GM06990 (cell line): ENCODE measurements at regions not wholly inside any gene's neighbourhood (a gene's known extent, or its start where the extent isn't known, plus 50 kb on each side); places are given as distances from the start of the nearest gene placed in this dataset.

Experiments
- DNase-seq: peaks from one replicate; pipeline ENCODE4 v3.0.0-alpha.2; 2011; ENCODE audit not compliant: insufficient read length; ENCODE audit errors: extremely low read depth
- H3K27me3 ChIP-seq: replicated peaks from 2 replicates; pipeline ENCODE4 v1.6.0; 2011; ENCODE audit warnings: low read length; ENCODE audit not compliant: control insufficient read depth, insufficient read depth
- H3K36me3 ChIP-seq: 2 replicates; pipeline ENCODE4 v1.5.1; 2011; ENCODE audit warnings: low read length; ENCODE audit not compliant: control insufficient read depth, insufficient read depth
- H3K4me3 ChIP-seq: replicated peaks from 2 replicates; pipeline ENCODE4 v1.5.1; 2011; ENCODE audit warnings: low read depth, mild to moderate bottlenecking, control low read depth, low read length
- TF ChIP-seq, protein P1 (sequence below): IDR thresholded peaks from 2 replicates; pipeline ENCODE4 v1.5.1; 2011; ENCODE audit warnings: low read length, control low read depth, mild to moderate bottlenecking, inconsistent platforms; ENCODE audit not compliant: insufficient read depth, poor library complexity, severe bottlenecking

GRCh38 chr14:65255583-65256461, 153.5 kb upstream of the MAX start:
- Histone ChIP-seq H3K27me3 (no peaks in the 10 kb centered on the region), H3K36me3 (no peaks in the 10 kb centered on the region), H3K4me3 (no peak overlapping the region)
- no peak for DNase-seq
- TF ChIP-seq, protein P1, sequence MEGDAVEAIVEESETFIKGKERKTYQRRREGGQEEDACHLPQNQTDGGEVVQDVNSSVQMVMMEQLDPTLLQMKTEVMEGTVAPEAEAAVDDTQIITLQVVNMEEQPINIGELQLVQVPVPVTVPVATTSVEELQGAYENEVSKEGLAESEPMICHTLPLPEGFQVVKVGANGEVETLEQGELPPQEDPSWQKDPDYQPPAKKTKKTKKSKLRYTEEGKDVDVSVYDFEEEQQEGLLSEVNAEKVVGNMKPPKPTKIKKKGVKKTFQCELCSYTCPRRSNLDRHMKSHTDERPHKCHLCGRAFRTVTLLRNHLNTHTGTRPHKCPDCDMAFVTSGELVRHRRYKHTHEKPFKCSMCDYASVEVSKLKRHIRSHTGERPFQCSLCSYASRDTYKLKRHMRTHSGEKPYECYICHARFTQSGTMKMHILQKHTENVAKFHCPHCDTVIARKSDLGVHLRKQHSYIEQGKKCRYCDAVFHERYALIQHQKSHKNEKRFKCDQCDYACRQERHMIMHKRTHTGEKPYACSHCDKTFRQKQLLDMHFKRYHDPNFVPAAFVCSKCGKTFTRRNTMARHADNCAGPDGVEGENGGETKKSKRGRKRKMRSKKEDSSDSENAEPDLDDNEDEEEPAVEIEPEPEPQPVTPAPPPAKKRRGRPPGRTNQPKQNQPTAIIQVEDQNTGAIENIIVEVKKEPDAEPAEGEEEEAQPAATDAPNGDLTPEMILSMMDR = peak; percentile 12

DNA sequence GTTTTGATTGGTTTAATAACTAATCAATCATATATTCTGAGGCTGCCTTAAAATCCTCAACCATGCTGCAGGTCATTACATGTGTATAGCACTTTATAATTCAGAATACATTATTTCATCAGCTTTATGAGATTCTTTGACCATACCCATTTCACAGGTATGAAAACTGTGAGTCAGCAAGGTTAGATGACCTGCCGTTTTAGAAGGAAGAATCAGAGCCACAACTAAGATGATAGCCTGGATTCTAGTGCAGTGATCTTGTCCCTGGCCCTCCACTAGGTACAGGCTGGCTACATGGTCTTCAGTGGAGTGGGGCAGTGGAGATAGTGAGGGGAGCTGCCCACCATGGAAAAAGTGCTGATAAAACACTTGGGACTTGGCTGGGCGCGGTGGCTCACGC, 154.4 kb upstream of the MAX start:
- Histone ChIP-seq H3K36me3 (no peaks in the 10 kb centered on the region), H3K27me3 (no peaks in the 10 kb centered on the region), H3K4me3 (no peak overlapping the region)
- DNase-seq = no peak
- TF ChIP-seq, protein P1 = no peak

DNA sequence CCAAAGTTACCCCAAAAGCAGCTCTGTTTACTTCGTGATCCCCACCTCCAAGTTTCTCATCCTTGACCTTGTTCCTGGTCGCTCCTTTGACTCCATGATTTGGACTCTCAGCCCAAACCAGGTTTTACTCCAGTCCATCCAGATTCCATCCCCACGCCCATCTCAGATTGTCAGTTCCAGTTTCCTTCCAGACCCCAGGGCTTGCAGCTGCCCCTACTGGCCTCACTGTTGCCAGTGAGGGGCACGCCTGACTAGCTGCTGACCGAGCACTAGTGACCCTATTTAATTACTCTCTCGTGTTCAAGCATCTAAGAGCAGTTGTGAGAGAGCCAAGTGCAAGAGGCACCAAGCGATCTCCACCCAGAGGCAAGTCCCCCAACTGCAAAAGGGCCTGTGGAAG, 155.1 kb upstream of the FUT8 start:
- no peaks in the 10 kb centered on the region for H3K36me3 ChIP-seq
- TF ChIP-seq, protein P1 = no peak
- H3K4me3 ChIP-seq = no peak overlapping the region
- no peaks in the 10 kb centered on the region for H3K27me3 ChIP-seq
- DNase-seq = no peak

GRCh38 chr14:65258391-65258790, 154.1 kb upstream of the FUT8 start:
- TF ChIP-seq, protein P1 = no peak
- Histone ChIP-seq H3K27me3 (no peaks in the 10 kb centered on the region), H3K36me3 (no peaks in the 10 kb centered on the region), H3K4me3 (no peak overlapping the region)
- no peak for DNase-seq

- Histone ChIP-seq H3K27me3 (no peaks in the 10 kb centered on the region), H3K4me3 (no peak overlapping the region), H3K36me3 (no peaks in the 10 kb centered on the region)
- DNase-seq = no peak
- TF ChIP-seq, protein P1 = no peak
These were observed 153.5 kb upstream of the FUT8 start for GRCh38 chr14:65259000-65259399.
